ENCODE measurements at regions not wholly inside any gene's neighbourhood (a gene's known extent, or its start where the extent isn't known, plus 50 kb on each side); places are given as distances from the start of the nearest gene placed in this dataset.
A peak's percentile ranks its signal among the peaks of the same experiment; 100 is the strongest.

- TF ChIP-seq TCF4 (CRISPR knock-in tag; IDR thresholded peaks at IDR 0.05; ENCODE audit: borderline replicate concordance) = 0 out of 2 replicates have a peak, but pooled peaks have one; percentile 28
- TF ChIP-seq PATZ1 (CRISPR knock-in tag; IDR thresholded peaks at IDR 0.05; ENCODE audit: borderline replicate concordance) = no peak
- TF ChIP-seq ZNF8 (CRISPR knock-in tag; IDR thresholded peaks at IDR 0.05) = no peak
- ATAC-seq = no peak
These were observed 175.8 kb upstream of the MAF start for GRCh38 chr16:79776243-79776847.

- ATAC-seq = no peak
- no peak for TF ChIP-seq ZNF70 (CRISPR knock-in tag; IDR thresholded peaks at IDR 0.05)
- TF ChIP-seq ZNF565 (CRISPR knock-in tag; conservative IDR thresholded peaks at IDR 0.05; ENCODE audit: low read depth) = no peak
- TF ChIP-seq ARNTL (CRISPR knock-in tag; IDR thresholded peaks at IDR 0.05; ENCODE audit: borderline replicate concordance, low read depth) = no peak
- no peak for TF ChIP-seq ZFP30 (CRISPR knock-in tag; IDR thresholded peaks at IDR 0.05)
- TF ChIP-seq ZFP3 (CRISPR knock-in tag; IDR thresholded peaks at IDR 0.05) = no peak
- TF ChIP-seq GLIS3 (CRISPR knock-in tag; IDR thresholded peaks at IDR 0.05) = no peak
- no peak for TF ChIP-seq TSHZ2 (CRISPR knock-in tag; IDR thresholded peaks at IDR 0.05)
- no peak for TF ChIP-seq RARB (CRISPR knock-in tag; IDR thresholded peaks at IDR 0.05)
- TF ChIP-seq OSR1 (CRISPR knock-in tag; IDR thresholded peaks at IDR 0.05) = no peak
- no peak for TF ChIP-seq POU6F1 (CRISPR knock-in tag; IDR thresholded peaks at IDR 0.05; ENCODE audit: borderline replicate concordance, low read depth)
- TF ChIP-seq BACH2 (CRISPR knock-in tag; IDR thresholded peaks at IDR 0.05; ENCODE audit: borderline replicate concordance) = no peak
- TF ChIP-seq ZNF8 (CRISPR knock-in tag; IDR thresholded peaks at IDR 0.05) = no peak
- no peak for TF ChIP-seq TOX (CRISPR knock-in tag; IDR thresholded peaks at IDR 0.05; ENCODE audit: borderline replicate concordance)
- TF ChIP-seq ISL1 (CRISPR knock-in tag; IDR thresholded peaks at IDR 0.05) = no peak
- no peak for TF ChIP-seq PPARA (CRISPR knock-in tag; IDR thresholded peaks at IDR 0.05; ENCODE audit: borderline replicate concordance)
- TF ChIP-seq ESRRG (CRISPR knock-in tag; IDR thresholded peaks at IDR 0.05) = no peak
- TF ChIP-seq ZC3H10 (CRISPR knock-in tag; IDR thresholded peaks at IDR 0.05) = no peak
These were observed 172.2 kb upstream of the MAF start for GRCh38 chr16:79772784-79773183.

- ATAC-seq = no peak
- no peak for TF ChIP-seq ZNF565 (CRISPR knock-in tag; conservative IDR thresholded peaks at IDR 0.05; ENCODE audit: low read depth)
- no peak for TF ChIP-seq PPARA (CRISPR knock-in tag; IDR thresholded peaks at IDR 0.05; ENCODE audit: borderline replicate concordance)
- TF ChIP-seq TOX (CRISPR knock-in tag; IDR thresholded peaks at IDR 0.05; ENCODE audit: borderline replicate concordance) = no peak
- TF ChIP-seq PATZ1 (CRISPR knock-in tag; IDR thresholded peaks at IDR 0.05; ENCODE audit: borderline replicate concordance) = no peak
- no peak for TF ChIP-seq ZNF70 (CRISPR knock-in tag; IDR thresholded peaks at IDR 0.05)
- TF ChIP-seq ISL1 (CRISPR knock-in tag; IDR thresholded peaks at IDR 0.05) = no peak
- TF ChIP-seq ZC3H10 (CRISPR knock-in tag; IDR thresholded peaks at IDR 0.05) = no peak
- no peak for TF ChIP-seq BACH2 (CRISPR knock-in tag; IDR thresholded peaks at IDR 0.05; ENCODE audit: borderline replicate concordance)
- no peak for TF ChIP-seq TCF4 (CRISPR knock-in tag; IDR thresholded peaks at IDR 0.05; ENCODE audit: borderline replicate concordance)
- no peak for TF ChIP-seq RARB (CRISPR knock-in tag; IDR thresholded peaks at IDR 0.05)
- no peak for TF ChIP-seq ZFP3 (CRISPR knock-in tag; IDR thresholded peaks at IDR 0.05)
- TF ChIP-seq TSHZ2 (CRISPR knock-in tag; IDR thresholded peaks at IDR 0.05) = no peak
- TF ChIP-seq ESRRG (CRISPR knock-in tag; IDR thresholded peaks at IDR 0.05) = no peak
- no peak for TF ChIP-seq ZNF8 (CRISPR knock-in tag; IDR thresholded peaks at IDR 0.05)
- TF ChIP-seq SNAI2 (CRISPR knock-in tag; IDR thresholded peaks at IDR 0.05) = no peak
- no peak for TF ChIP-seq CREB5 (CRISPR knock-in tag; IDR thresholded peaks at IDR 0.05; ENCODE audit: low read depth)
- no peak for TF ChIP-seq CSDC2 (CRISPR knock-in tag; IDR thresholded peaks at IDR 0.05)
These were observed 171.5 kb upstream of the MAF start for GRCh38 chr16:79772048-79772447.
